Memory B cell (primary cell): ENCODE measurements at regions not wholly inside any gene's neighbourhood (a gene's known extent, or its start where the extent isn't known, plus 50 kb on each side); places are given as distances from the start of the nearest gene placed in this dataset.
A peak's percentile ranks its signal among the peaks of the same experiment; 100 is the strongest.

Experiments used
- ATAC-seq: fragments of 150-1000 bp; cut with Tn5 transposase; 2 replicates; pipeline ENCODE4 v1.10.0; 2021; ENCODE audit warnings: low read depth, mild to moderate bottlenecking, moderate library complexity
- DNase-seq, 2 donors: peaks; one replicate each; pipeline ENCODE4 v3.0.0; 2022; ENCODE audit warnings: low spot score in 2 of 2
- H3K27ac Mint-ChIP-seq: one replicate; pipeline ENCODE4 v1.8.0; 2022; ENCODE audit warnings: mild to moderate bottlenecking, moderate library complexity, mixed read lengths
- H3K27me3 Mint-ChIP-seq: one replicate; pipeline ENCODE4 v1.8.0; 2022; ENCODE audit warnings: mixed read lengths
- H3K36me3 Mint-ChIP-seq: one replicate; pipeline ENCODE4 v1.8.0; 2022; ENCODE audit warnings: mild to moderate bottlenecking, mixed read lengths
- H3K4me1 Mint-ChIP-seq: one replicate; pipeline ENCODE4 v1.8.0; 2022; ENCODE audit warnings: mixed read lengths
- H3K4me3 Mint-ChIP-seq: one replicate; pipeline ENCODE4 v1.8.0; 2022; ENCODE audit warnings: mild to moderate bottlenecking, moderate library complexity, mixed read lengths
- H3K9me3 Mint-ChIP-seq: one replicate; pipeline ENCODE4 v1.8.0; 2022; ENCODE audit warnings: mixed read lengths

GRCh38 chr13:26964278-26965250, 204.0 kb upstream of the GPR12 start:
- no peak overlapping the region for H3K4me3 Mint-ChIP-seq
- H3K9me3 Mint-ChIP-seq = no peaks in the 10 kb centered on the region
- H3K4me1 Mint-ChIP-seq = peaks cover 7% of the 10 kb centered on the region
- H3K27ac Mint-ChIP-seq = no peak overlapping the region
- peaks cover 7% of the 10 kb centered on the region for H3K27me3 Mint-ChIP-seq
- no peaks in the 10 kb centered on the region for H3K36me3 Mint-ChIP-seq
- DNase-seq (no peak), ATAC-seq (no peak)

DNA sequence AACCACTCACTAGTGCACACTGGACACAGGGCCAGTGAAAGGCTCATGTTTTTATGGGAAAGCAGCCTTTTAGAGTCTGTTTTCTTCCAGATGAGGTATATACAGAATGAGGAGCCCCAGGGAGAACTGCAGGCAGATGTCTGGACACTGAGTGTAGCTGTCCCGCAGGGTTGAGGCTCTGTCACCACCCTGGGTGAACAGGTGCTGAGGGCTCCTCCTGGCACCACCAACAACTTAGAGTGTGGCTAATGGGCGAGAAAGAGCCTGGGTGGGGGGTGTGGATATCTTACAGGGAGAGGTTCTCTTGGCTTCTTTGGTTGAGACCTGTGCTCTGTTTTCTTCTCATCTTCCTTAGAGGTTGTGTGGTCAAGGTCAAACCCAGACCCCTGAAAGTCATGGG, 202.1 kb upstream of the GPR12 start:
- Mint-ChIP-seq H3K27ac (no peak overlapping the region), H3K27me3 (peaks cover 10% of the 10 kb centered on the region), H3K4me1 (peaks cover 7% of the 10 kb centered on the region), H3K4me3 (no peak overlapping the region), H3K9me3 (no peaks in the 10 kb centered on the region), H3K36me3 (no peaks in the 10 kb centered on the region)
- ATAC-seq (no peak), DNase-seq (no peak)

- peaks cover 13% of the 10 kb centered on the region for H3K27me3 Mint-ChIP-seq
- DNase-seq (no peak), ATAC-seq (no peak)
- H3K36me3 Mint-ChIP-seq = no peaks in the 10 kb centered on the region
- no peaks in the 10 kb centered on the region for H3K9me3 Mint-ChIP-seq
- no peak overlapping the region for H3K4me3 Mint-ChIP-seq
- peaks cover 9% of the 10 kb centered on the region for H3K4me1 Mint-ChIP-seq
- H3K27ac Mint-ChIP-seq = no peak overlapping the region
These were observed 201.5 kb upstream of the GPR12 start for GRCh38 chr13:26961890-26962615.

DNA sequence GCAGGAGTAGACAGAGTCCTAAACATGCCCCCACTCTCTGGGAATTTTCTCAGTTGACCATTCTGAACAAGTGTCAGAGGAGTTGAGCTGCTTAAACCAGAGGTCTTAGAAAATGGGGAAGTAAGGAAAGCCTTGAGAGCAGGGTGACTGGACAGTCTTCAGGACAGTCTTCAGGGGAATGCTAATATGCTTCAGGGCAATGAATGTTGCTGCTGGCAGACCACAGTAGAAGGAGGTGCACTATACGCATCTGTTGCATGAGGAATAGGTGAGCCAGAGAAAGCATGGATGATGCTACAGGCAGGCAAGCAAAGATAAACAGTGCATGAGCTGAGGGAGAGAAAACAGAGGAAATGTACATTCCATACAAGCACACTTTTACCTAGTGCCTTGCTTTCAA, 196.6 kb upstream of the GPR12 start:
- DNase-seq (no peak), ATAC-seq (peak; percentile 26)
- H3K27ac Mint-ChIP-seq = no peak overlapping the region
- no peaks in the 10 kb centered on the region for H3K9me3 Mint-ChIP-seq
- no peaks in the 10 kb centered on the region for H3K36me3 Mint-ChIP-seq
- H3K27me3 Mint-ChIP-seq = peaks cover 15% of the 10 kb centered on the region
- peaks cover 2% of the 10 kb centered on the region for H3K4me1 Mint-ChIP-seq
- no peak overlapping the region for H3K4me3 Mint-ChIP-seq

DNA sequence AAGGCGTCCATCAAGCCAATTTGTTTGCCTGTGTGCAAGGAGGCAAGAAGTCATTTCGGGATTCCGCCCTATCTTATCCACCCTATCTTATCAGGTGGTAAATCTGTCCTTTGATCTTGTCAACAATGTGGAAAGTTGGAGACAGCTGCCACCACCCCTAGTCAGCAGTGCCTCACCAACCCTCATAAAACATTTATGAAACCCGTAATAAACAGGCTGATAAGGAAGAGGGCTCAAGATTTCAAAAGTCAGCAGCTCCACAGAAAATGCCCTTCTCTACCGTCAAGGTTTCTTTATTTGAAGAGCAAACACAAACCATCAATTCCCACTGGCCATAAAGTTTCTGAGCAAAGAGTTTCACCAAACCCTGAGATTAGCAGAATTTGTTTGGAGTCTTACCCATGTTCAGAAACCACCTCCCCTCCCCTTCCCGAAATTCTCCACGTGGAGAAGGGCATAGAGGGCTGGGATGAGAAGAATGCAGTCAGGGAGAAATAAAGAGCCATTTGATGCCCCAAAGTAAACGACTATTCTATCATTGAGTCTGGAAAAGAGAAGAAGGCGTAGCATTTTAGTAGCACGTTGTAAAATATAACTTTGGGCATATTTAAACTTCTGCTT, 196.0 kb upstream of the GPR12 start:
- no peak overlapping the region for H3K27ac Mint-ChIP-seq

DNA sequence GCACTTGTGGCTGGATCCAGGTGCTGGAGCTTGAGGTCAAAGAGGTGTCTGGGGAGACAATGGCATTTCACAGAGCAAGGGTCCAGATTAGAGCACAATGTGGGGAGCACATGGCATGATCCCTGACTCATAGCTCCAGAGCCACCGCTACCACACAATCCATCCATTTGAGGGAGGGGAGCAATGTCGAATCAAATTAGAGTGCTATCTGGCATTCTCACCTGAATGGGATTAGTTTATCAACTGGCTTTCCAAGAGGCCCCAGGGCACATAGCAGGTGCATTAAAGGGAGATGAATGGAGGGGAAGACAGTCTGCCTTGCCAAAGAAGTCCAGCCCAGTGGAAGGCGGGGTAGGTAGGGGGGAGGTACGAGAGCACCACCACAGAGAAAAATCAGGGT, 194.4 kb upstream of the GPR12 start:
- Mint-ChIP-seq H3K27ac (no peak overlapping the region), H3K4me1 (peaks cover 2% of the 10 kb centered on the region), H3K4me3 (no peak overlapping the region), H3K36me3 (no peaks in the 10 kb centered on the region), H3K27me3 (peaks cover 15% of the 10 kb centered on the region), H3K9me3 (no peaks in the 10 kb centered on the region)
- DNase-seq (no peak), ATAC-seq (no peak)

More for the DNA sequence above, 196.0 kb upstream of the GPR12 start:
- H3K36me3 Mint-ChIP-seq = no peaks in the 10 kb centered on the region
- ATAC-seq = no peak
- peaks cover 15% of the 10 kb centered on the region for H3K27me3 Mint-ChIP-seq
- no peak for DNase-seq
- H3K4me1 Mint-ChIP-seq = peaks cover 2% of the 10 kb centered on the region
- H3K9me3 Mint-ChIP-seq = no peaks in the 10 kb centered on the region
- no peak overlapping the region for H3K4me3 Mint-ChIP-seq

GRCh38 chr13:26953291-26953690, 192.7 kb upstream of the GPR12 start:
- Mint-ChIP-seq H3K36me3 (no peaks in the 10 kb centered on the region), H3K4me1 (peaks cover 2% of the 10 kb centered on the region), H3K9me3 (no peaks in the 10 kb centered on the region), H3K4me3 (no peak overlapping the region), H3K27me3 (peaks cover 8% of the 10 kb centered on the region), H3K27ac (no peak overlapping the region)
- DNase-seq = no peak
- no peak for ATAC-seq

- peaks cover 2% of the 10 kb centered on the region for H3K4me1 Mint-ChIP-seq
- H3K4me3 Mint-ChIP-seq = no peak overlapping the region
- H3K27me3 Mint-ChIP-seq = peaks cover 8% of the 10 kb centered on the region
- ATAC-seq (no peak), DNase-seq (no peak)
- H3K27ac Mint-ChIP-seq = no peak overlapping the region
- no peaks in the 10 kb centered on the region for H3K9me3 Mint-ChIP-seq
- H3K36me3 Mint-ChIP-seq = no peaks in the 10 kb centered on the region
These were observed 192.1 kb upstream of the GPR12 start for GRCh38 chr13:26952551-26953143.

DNA sequence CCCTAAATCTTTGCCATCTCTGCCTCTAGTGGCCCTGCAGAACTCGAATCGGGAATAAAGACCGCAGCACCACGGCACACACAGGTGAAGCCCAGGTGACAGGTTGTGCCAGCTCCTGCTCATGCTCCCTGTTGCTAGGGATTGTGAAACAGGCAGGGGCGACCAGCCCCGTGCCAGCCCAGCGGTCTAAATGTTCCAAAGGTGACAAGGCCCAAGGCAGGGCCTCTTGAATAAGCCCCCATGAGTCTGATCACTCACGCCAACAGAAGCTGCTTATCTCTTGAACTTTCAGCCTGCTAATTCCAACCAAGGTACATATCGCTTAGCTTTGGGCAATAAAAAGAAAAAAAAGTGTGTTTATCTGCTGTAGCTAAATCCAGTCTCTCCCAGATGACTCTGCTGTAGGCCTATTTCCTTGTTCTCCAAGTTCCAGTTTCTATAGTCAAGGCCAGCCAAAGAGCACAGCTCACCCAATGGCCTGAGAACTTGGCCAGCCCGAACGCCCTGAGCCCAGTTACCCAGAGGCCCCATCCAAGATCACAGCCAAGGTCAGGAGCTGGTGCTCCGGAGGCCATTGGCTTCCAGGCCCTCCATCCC, 191.1 kb upstream of the GPR12 start:
- Mint-ChIP-seq H3K4me3 (no peak overlapping the region), H3K36me3 (no peaks in the 10 kb centered on the region), H3K4me1 (no peaks in the 10 kb centered on the region), H3K27me3 (peaks cover 6% of the 10 kb centered on the region), H3K9me3 (no peaks in the 10 kb centered on the region), H3K27ac (no peak overlapping the region)
- no peak for DNase-seq
- ATAC-seq = no peak

DNA sequence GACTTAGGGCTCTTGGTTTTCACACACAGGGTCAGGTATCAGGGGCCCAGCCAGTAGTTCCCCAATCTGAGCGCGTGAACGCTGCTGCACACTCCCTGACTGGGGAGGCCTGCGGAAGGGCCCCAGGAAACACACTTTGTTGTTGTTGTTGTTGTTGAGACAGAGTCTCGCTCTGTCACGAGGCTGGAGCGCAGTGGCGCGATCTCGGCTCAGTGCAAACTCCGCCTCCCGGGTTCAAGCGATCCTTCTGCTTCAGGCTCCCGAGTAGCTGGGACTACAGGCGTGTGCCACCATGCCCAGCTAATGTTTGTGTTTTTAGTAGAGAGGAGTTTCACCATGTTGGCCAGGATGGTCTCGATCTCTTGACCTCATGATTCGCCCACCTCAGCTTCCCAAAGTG, 190.4 kb upstream of the GPR12 start:
- Mint-ChIP-seq H3K36me3 (no peaks in the 10 kb centered on the region), H3K9me3 (no peaks in the 10 kb centered on the region), H3K27me3 (peaks cover 6% of the 10 kb centered on the region), H3K4me3 (no peak overlapping the region), H3K27ac (no peak overlapping the region), H3K4me1 (no peaks in the 10 kb centered on the region)
- ATAC-seq (no peak), DNase-seq (no peak)

- H3K27ac Mint-ChIP-seq = no peak overlapping the region
- H3K4me3 Mint-ChIP-seq = no peak overlapping the region
- no peaks in the 10 kb centered on the region for H3K4me1 Mint-ChIP-seq
- ATAC-seq (no peak), DNase-seq (no peak)
- no peaks in the 10 kb centered on the region for H3K36me3 Mint-ChIP-seq
- H3K27me3 Mint-ChIP-seq = peaks cover 6% of the 10 kb centered on the region
- no peaks in the 10 kb centered on the region for H3K9me3 Mint-ChIP-seq
These were observed 190.0 kb upstream of the GPR12 start for GRCh38 chr13:26950546-26950945.

DNA sequence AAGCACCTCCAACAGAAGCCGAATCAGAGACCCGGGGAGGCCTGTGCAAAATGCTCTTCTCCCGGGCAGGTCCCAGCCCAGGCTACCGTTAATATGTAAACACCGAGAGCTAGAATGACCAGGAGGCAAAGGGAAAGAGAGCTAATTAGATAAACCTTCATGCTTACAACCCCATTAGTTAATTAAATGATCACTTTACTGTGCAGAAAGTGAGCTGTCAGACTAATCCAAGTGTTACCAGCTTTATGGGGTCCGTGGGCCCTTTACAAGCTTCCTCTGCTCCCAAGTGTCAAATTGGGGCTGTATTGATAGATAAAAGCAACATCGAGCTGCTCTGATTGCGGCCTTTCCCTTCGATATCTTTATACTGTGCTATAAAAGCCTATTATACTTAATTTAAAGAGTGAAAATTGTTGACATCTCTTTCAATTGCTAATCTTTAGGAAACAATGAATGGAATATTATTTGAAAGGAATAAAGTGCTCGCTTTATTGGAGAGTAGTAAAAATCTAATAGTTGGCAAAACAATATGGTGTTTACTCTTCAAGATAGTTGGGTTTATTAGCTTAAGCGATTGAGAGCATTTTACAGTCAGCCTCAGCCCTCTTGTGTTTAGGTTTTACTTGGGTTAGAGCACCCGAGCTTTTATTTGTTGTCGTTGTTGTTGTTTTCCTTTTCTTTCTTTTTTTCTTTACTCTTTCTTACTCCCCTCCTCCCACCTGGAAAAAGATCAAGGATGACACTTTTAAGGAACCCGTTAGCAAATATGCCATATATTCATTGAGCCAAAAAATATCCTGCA, 189.3 kb upstream of the GPR12 start:
- DNase-seq = no peak
- no peaks in the 10 kb centered on the region for H3K9me3 Mint-ChIP-seq
- peaks cover 3% of the 10 kb centered on the region for H3K27me3 Mint-ChIP-seq
- no peaks in the 10 kb centered on the region for H3K36me3 Mint-ChIP-seq
- no peak for ATAC-seq
- H3K27ac Mint-ChIP-seq = no peak overlapping the region
- H3K4me1 Mint-ChIP-seq = no peaks in the 10 kb centered on the region
- no peak overlapping the region for H3K4me3 Mint-ChIP-seq

- H3K9me3 Mint-ChIP-seq = no peaks in the 10 kb centered on the region
- H3K27ac Mint-ChIP-seq = no peak overlapping the region
- peaks cover 4% of the 10 kb centered on the region for H3K27me3 Mint-ChIP-seq
- H3K4me1 Mint-ChIP-seq = no peaks in the 10 kb centered on the region
- H3K36me3 Mint-ChIP-seq = no peaks in the 10 kb centered on the region
- ATAC-seq (no peak), DNase-seq (no peak)
- H3K4me3 Mint-ChIP-seq = no peak overlapping the region
These were observed 187.8 kb upstream of the GPR12 start for GRCh38 chr13:26948353-26948752.
